G401.6 (cell line): ENCODE measurements at regions not wholly inside any gene's neighbourhood (a gene's known extent, or its start where the extent isn't known, plus 50 kb on each side); places are given as distances from the start of the nearest gene placed in this dataset.

Source experiments
- FAIRE-seq: peaks from 2 replicates; lab custom pipeline; 2012; peaks lifted over from hg19 to GRCh38; lab: Jason Lieb, UNC

DNA sequence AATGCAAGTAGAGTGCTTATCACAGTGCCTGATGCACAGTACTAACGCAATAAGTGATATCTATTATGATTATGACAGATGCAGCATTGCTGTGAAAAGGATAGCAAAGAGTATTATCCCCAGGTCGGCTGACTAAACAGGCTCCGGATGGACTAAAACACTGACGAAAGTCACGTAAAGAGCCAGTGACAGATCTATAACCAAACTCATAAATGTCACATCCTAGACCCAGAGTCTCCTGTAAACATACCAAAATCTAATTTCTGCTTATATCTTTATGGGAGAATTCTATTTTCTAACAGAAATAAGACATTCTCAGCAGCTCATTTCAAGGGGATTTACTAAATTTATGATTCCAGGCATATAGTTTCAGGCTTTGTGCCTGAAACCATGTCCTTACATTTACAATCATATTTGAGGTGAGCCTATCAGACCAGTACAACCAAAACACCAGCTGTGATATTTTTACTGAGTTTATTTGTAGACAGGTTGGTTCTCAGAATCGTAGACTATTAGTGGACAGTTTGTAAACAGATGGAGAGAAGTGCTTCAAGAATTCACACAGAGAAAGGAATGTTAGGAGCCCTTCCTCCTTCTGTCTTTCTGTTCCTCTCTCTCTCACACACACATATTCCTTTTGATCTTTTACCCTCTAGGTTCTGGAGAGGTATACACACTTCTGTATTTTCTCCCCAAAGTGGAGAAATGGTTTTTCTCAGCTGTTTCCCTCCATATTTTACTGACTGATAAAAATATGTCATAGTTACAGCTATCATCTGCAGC lies 52.4 kb upstream of the WDR26 start:
- FAIRE-seq, result no peak

DNA sequence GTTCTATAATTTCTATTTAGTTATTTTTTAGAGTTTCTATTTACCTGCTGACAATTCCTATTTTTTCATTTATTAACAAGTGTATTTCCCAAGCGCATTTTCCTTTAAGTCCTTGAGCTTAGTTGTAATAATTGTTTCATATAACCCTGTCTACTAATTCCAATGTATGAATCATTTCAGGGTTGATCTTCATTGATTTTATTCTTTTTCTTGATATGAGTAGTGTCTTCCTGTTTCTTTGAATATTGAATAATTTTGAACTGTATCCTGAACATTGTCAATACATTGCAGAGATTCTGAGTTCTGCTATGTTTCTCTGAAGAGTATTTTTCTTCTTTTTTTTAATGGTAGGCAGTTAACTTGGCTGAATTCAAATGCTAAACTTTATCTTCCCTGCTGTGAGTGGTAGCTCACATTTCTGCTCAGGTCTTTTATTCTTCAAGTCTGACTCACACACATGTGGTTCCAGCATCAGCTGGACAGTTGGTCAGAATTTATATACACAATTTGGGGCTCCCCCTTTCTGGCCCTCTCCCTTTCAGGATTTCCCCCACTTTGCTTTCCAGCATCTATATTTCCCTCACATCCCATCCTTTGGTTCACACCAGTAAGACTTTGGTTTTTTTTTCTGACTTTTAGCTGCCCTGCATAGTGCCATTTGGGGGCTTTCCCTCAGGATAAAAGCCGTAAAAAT lies 54.4 kb upstream of the WDR26 start:
- no peak for FAIRE-seq

DNA sequence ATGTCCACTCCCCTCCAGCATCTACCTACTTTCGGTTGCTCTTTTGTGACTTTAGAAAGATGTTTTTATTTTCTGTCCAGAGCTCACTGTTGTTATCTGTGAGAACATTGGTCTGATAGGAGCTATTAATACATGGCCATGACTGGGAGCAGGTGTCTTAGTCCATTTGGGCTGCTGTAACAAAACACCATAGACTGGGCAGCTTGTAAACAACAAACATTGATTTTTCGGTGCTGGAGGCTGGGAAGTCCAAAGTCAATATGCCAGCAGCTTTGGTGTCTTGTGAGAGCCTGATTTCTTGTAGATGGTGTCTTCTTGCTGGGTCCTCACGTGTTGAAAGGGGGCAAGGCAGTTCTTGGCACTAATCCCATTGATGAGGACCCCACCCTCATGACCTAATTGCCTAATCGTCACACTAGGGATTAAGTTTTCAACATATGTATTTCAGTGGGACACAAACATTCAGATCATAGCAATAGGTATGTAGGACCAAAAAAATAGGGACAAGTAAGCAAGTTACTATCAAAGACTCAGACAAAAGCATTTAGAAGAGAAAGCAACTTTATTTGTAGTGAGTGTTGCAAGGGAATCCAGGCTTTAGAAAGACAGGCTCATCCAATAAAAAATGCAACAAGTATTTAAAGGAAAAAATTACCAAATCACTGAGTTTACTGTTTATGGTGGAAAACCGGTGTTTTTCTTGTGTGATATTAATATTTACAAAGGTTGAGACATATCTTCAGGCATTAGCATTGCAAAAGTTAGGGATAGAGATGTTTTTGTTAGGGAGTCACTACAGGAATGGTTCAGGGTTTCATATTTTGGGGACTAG lies 55.2 kb upstream of the WDR26 start:
- FAIRE-seq, result no peak

DNA sequence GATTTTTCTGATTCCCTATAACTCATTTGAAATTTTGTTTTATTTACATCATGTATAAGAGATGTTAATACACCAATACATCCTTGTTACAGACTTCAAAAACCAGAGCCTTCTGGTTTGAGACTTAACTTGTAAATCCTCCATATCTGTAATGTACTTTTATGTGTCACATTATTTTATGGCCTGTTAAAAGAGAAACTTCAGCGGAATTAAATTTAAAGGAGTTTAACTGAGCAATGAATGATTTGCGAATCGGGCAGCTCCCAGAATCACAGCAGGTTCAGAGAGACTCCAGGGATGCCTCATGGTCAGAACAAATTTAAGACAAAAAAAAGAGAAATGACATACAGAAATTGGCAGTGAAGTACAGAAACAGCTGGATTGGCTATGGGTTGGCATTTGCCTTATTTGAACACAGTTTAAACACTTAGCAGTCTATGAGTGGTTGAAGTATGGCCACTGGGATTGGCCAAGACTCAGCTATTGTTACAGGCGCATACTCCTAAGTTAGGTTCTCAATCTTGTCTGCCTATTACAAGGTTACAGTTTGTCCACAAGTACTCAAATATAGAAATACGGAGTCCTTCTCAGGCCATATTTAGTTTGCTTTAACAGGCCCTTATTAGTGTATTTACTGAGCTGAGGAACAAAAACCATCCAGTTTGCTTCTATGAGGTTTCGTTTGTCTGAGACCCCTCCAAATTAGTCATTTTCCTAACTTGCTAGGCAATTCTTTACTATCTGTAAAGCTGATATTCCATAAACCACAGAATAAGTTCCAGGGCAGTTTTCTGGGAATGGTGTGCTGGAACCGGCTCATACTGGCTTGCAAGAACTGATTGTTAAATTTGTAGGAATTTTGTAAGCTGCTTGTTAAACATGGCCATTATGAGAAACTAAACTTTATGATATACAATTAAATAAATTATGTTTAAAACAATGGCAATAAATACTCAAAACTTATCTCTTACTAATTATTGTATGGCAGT lies 56.2 kb upstream of the WDR26 start:
- FAIRE-seq, result no peak

DNA sequence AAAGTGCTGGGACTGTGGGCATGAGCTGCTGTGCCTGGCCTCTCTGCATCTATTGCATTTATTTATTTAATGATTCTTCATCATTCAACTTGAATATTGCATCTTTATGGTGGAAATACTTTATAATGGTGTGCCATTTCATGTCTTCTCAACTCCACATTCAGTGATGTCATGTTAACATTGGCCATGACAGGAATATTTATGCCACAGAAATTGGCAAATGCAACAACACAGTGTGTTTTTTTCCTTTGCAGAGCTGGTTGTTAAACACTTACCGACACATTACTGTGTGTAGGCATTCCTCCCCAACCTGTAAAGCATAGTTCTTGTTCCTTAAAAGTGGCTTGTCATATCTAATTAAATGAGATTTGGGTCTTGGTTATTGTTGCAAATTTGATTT lies 57.4 kb upstream of the WDR26 start:
- FAIRE-seq, result no peak

DNA sequence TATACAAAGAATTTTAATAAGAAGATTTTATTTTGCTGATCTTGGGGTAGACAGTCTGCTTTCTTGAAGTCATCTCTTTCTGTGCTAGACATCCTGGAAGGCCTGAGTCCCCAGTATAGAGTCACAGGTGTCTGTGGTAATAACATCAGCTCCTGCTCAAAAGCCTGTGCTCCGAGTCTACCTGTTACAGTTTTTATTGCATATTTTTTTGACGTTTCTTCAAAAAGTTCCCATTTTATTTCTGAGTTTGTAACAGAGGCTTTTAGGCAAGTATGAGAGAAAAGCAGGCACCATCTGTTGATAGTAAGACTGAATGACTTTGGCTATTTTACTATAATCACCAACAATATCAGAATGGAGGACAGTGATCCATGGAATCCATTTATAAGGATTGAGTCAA lies 58.0 kb upstream of the WDR26 start:
- FAIRE-seq, result no peak

DNA sequence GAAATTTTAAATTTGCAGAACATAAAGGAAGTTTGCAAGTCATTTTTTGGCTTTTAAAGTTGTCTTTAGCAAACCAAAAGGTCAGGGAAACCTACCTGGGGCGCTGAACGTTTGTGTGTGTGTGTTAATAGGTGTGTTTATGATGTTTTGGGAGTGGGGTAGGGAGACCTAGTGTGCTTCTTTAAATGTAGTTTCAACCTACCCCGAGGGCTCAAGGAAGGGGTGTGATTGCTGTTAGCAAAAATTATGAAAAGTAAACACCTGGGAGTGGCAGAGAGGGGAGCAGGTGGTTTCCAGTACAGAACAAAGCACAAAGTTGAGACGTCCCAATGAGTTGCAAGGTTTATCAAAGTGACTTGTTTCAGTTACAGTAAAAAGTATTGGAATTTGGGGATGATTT lies 58.7 kb upstream of the WDR26 start:
- FAIRE-seq, result no peak

DNA sequence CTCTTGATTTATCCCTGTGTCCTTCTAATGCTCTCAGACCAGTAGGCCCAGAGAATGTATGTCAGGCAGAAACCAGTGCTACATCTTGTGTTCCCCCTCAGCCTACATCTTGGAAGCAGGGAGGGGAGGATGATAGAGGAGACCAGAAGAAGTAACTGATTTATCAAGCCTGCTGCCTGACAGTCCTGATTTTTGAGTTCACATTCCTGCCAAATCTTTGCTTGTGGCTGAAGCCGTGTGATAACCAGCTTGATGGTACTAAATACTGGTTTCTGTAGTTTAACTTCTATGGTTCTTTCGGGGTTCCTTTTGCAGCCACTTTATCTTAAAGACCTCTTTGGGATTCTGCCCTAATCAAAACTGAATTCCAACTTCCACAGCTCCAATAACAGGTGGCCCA lies 59.7 kb upstream of the WDR26 start:
- FAIRE-seq, result no peak

DNA sequence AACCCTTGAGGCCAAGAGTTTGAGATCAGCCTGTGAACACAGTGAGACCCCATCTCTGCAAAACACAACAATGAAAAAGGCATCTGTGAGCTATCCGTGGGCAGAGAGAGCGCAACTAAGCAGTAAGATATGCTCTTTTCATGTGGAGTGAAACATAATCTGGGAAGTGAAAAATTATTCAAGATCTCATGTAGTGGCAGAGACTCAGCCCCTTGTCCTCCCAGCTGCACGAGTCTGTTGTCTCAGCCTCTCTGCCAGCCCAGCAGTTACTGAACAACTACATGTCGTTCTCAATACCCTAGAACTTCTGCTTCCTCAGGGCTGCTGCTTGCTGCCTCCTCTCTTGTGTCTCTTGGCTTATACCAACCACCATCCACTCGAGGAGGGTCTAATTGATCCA lies 61.3 kb upstream of the WDR26 start:
- FAIRE-seq, result no peak

DNA sequence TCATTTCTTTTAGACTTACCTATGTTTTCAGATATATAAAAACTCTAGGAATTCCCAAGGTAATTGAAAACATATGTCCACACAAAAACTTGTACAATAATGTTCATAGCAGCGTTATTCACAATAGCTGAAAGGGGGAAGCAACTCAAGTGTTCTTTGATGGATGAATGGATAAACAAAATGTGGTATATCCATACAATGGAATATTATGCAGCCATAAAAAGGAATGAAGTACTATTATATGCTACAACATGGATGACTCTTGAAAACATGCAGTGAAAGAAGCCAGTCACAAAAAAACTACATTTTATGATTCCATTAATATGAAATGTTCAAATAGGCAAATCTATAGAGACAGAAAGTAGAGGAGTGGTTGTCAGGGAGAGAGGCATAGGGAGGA lies 62.2 kb upstream of the WDR26 start:
- no peak for FAIRE-seq

DNA sequence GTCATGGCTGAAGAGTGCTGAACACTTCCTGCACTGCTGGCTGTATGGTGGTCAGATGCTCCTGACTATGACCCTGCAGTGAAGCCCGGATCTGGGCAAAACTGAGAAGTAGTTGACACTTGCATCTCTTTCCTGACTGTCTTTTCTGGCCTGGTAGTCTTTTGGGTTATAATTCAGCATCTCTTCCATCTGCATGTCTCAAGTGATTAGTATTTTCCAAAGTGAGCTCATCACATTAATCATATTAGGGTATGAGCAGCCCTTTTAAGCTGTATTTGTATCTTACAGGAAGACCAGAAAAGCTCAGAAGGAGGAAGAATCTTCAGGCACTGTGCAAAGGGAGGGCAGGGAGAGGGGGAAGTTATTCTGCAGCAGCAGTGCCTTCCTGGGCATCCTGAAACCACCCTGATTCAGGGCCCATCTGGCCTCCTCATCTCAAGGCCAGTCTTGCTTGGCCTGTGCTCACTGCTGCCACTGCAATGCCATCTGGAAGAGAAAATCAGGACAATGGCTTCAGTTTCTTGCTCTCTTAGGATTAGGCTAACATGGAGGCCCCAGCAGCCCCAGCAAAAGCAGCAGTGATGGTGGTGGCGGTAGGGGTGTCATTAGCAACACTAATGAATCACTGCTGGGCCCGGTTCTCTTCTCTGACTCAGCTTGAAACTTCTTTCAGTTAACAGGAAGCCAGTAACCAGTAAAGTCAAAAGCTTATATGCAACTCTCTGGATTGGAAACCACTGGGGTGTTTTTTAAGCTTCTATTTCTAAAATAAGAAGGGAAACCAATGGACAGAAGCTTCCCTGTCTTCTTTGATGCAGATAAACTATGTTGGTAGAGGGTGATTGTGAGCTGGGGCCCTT lies 63.3 kb upstream of the WDR26 start:
- FAIRE-seq, result no peak

DNA sequence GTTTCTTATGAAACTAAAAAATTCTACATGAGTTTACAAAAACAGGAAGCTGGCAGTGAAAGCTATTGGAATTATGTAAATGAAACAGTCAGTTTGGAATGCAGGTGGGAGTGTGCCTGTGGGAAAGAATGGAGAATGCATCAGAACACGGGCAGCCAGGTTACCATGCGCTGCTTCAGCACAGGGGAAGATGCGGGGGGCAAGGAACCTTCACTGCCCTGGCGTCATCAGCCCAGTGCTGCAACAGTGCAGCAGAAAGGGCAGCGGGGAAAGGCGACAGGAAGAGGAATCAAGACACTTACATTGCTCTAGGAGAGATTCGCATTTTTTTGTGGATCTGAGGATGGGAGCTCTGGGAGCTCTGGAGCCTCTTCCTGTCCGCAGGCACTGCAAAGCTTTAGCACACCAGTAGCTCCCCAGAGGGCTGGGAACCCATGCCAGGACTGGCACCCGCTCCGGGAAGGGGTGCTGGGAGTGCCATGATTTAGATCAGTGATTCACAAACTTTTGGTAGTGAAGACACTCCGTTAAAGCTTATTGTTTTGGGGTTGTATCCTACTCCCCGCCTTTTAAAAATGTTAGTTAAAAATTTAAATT lies 64.1 kb upstream of the WDR26 start:
- no peak for FAIRE-seq

DNA sequence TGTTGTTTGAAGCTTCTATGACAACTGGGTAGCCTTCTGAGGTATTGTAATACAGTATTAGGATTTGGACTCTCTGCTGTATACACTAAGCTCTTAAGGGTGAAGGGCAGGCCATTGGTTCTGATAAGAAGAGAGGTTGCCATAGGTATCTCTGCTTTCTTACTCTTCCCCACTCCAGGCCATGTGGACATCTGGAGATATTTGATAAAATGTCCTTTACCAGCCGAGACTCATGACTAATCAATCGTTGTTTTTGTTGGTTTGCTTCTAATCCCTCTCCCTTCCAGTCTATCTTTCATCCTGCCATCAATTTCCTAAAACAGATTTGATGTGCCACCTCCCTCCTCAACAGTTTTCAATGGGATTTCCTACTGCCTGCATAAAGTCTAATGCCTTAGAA lies 64.6 kb upstream of the WDR26 start:
- FAIRE-seq, result no peak

DNA sequence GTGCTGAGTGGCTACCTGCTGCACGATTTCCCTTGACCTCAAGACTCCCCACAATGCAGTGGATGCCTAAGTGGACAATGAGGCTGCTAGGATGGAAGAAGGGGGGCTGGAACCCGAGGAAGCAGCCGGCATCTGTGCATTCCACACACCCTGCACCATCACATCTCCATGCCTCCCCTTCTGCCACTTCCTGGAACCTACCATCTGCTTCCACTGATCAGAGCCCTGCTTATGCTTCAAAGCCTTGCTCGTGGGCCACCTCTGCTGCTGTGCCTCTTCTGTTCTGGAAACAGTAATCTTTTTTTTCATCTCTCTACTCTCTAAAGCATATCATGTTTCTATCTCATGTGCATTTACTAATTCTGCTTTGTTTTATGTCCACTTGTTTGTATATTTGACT lies 66.2 kb upstream of the WDR26 start:
- FAIRE-seq, result no peak

DNA sequence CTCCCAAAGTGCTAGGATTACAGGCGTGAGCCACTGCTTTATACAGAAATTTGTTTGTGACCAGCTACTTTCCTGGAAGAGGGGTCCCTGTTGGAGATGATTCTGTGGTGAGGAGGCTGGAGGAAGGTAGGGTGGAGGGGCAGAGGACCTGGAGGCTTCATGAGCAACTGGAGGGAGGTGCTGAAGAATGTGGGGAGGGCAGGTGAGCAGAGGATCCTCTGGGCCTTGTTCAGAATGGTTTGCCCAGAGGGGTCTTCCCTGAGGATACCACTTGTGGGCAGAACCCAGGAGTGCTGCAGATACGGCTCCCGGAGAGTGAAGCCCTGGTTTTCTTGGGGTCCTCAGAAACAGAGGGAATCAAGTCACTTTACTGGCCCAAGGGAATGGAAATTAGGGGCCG lies 67.2 kb upstream of the WDR26 start:
- FAIRE-seq, result no peak

DNA sequence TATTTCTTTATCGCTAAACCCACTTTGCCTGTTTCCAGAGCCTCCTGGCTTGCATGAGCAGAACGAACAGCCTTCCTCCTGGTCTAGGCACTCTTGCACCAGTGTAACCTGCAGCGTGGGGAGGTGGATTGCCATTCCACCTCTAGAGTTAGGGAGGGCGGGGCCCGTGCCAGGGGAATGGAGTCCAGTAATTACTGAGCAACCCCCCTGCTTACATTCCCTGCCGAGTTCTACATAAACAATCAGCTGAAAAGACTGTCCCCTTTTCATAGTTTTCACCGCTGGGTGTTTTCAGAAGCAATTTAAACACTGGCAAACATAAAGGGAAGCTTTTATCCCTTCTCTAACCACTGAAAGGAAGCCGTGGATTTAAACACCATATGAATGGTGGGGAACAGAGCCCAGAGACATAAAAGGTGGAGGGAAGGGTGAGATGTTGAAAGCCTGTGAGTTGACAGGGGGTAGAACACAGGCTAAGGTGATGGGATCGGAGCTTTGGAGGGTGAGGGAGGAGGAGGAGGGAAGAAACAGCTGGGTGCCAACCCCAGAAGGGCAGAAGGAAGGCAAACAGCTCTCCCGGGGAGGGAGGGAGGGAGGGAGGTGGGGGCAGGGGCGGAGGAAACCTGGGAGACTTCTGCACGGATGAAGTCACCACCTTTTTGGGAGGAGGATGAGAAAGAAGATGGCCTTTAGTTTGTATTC lies 68.0 kb upstream of the WDR26 start:
- no peak for FAIRE-seq

DNA sequence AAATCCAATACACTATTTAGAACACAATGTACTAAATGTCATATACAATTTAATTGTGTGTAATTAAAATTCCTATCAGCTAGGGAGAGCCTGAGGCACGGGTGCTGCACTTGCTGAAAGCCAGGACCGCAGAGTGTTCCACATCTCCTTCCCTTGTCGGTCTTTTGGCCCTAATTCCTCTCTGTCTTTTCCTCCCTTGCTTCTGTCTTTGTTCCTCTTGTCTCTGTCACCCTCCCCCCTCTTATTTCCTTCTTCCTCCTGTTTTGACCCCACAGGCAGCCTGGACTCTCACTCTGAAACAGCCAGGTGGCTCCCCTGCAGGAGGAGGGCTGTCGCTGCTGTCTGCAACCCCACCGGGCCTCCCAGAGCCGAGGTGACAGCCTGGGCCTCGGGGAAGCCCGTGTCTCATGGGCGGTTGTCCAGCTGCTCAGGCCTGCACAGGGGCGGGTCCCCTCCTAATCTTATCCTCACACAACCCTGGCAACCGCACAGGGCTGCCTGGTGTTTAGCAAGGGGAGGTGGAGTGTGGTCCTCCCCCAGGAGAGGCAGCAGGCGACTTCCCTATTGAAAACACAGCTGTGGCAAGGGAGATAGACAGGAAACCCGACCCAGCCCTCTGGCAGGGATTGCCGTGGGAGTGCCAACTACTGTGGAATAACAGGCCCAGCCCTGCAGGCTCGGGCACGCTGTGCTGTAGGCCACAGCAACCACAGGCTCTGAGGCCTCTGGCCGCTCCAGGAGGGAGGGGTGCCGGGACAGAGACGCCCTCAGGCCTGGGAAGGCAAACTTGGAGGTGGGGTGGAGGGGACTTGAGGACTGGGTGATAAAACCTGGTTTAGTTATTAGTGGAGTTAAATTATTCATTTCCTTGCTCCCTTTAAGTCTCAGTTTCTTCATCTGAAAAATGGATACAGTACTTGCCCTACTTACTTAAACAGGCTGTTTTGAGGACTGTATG lies 68.8 kb upstream of the WDR26 start:
- FAIRE-seq, result no peak

DNA sequence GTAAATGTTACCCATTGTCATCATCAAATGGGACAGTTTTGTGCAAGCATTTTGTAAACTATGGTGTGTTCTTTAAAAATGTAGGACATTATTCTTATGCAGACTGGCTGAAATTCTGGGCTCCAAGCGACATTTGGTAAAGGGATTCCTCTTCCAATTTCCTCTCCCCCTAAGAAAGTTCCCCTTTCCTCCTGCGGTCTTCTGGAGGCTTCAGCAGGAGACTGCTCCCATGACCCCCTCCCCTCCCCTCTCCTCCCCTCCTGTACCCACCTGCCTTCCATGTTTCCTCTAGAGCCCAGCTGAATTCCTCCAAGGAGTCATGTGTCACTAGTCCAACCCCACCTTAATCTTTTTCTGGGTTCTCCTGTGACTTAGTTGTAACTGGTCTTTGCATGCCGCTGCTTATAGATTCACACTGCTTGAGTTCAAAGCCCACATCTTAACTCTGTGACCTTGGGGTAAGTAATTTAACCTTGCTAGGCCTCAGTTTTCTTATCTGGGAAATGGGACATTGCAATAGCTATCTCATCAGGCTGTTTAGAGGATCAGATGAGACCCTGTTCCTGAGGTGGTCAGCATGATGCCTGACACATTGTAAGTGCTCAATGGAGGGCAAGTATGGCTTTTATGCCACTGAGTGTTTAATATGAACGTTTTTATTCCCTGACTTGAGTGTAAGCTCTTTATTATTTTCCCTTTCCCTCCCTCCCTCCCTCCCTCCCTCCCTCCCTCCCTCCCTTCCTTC lies 69.9 kb upstream of the WDR26 start:
- FAIRE-seq, result no peak
